H1 (cell line): ENCODE measurements at regions not wholly inside any gene's neighbourhood (a gene's known extent, or its start where the extent isn't known, plus 50 kb on each side); places are given as distances from the start of the nearest gene placed in this dataset.
"Not testable (repeated sequence)": the region's sequence is repeated elsewhere in the genome, so short reads cannot be mapped to it uniquely, and the experiment has no call there.

Source experiments
- CTCF ChIA-PET: fragments of 300-600 bp; sonication (Branson Sonifier 250); formaldehyde crosslinking; loops from one replicate; lab custom pipeline; 2021; ENCODE audit not compliant: partially characterized antibody; lab: Charles Lee
- POLR2A ChIA-PET: fragments of 300-600 bp; sonication (Branson Sonifier 250); formaldehyde crosslinking; loops from one replicate; lab custom pipeline; 2021; ENCODE audit warnings: inconsistent platforms; ENCODE audit not compliant: partially characterized antibody; lab: Charles Lee
- DNase-seq, 2 experiments: peaks; one replicate each; pipeline versions ENCODE4 v3.0.0 to v3.0.0-alpha.2; 2010 to 2022; ENCODE audit warnings: low spot score in 2 of 2, low read depth in 1 of 2, mixed read lengths in 1 of 2
- FAIRE-seq: peaks from 2 replicates; lab custom pipeline; 2011; peaks lifted over from hg19 to GRCh38; lab: Jason Lieb, UNC
- H2AFZ ChIP-seq: 2 replicates; pipeline ENCODE4 v1.8.1; 2012; ENCODE audit warnings: low read length, inconsistent platforms
- H2AK5ac ChIP-seq: 2 replicates; pipeline ENCODE4 v1.6.1; 2013; ENCODE audit warnings: low read depth, low read length
- H2BK120ac ChIP-seq: replicated peaks from 2 replicates; pipeline ENCODE3; 2013; ENCODE audit warnings: low read depth, low read length, inconsistent platforms
- H2BK12ac ChIP-seq: 2 replicates; pipeline ENCODE4 v1.6.1; 2013; ENCODE audit warnings: low read depth, low read length
- H2BK15ac ChIP-seq: 2 replicates; pipeline ENCODE4 v1.6.1; 2013; ENCODE audit warnings: low read length
- H2BK20ac ChIP-seq: 2 replicates; pipeline ENCODE4 v1.6.1; 2013; ENCODE audit warnings: low read length
- H2BK5ac ChIP-seq: 2 replicates; pipeline ENCODE4 v1.6.1; 2013; ENCODE audit warnings: low read depth, low read length
- H3K14ac ChIP-seq: 2 replicates; pipeline ENCODE4 v1.6.1; 2013; ENCODE audit warnings: inconsistent platforms; ENCODE audit not compliant: insufficient read length
- H3K18ac ChIP-seq: 2 replicates; pipeline ENCODE4 v1.6.1; 2013; ENCODE audit warnings: low read length; ENCODE audit errors: extremely low read depth
- H3K23ac ChIP-seq: 2 replicates; pipeline ENCODE4 v1.6.1; 2013; ENCODE audit warnings: inconsistent platforms; ENCODE audit not compliant: insufficient read length
- H3K23me2 ChIP-seq: 2 replicates; pipeline ENCODE4 v1.6.1; 2013; ENCODE audit warnings: low read depth, low read length
- H3K27ac ChIP-seq: 2 replicates; pipeline ENCODE4 v1.6.1; 2011; ENCODE audit warnings: low read depth, low read length, inconsistent platforms
- H3K27me3 ChIP-seq, 4 experiments: replicated peaks in 1 of 4; 1 replicate in 1 of 4; 2 replicates in 3 of 4; pipeline versions ENCODE4 v1.6.1 to v1.8.1; 2011 to 2013; ENCODE audit warnings: low read length in 3 of 4, mild to moderate bottlenecking in 3 of 4, inconsistent platforms in 2 of 4, mixed read lengths in 2 of 4, moderate library complexity in 1 of 4; ENCODE audit not compliant: control insufficient read depth in 3 of 4, insufficient read depth in 3 of 4; ENCODE audit errors: extremely low read depth in 1 of 4
- H3K36me3 ChIP-seq, 4 experiments: 2 replicates each; pipeline versions ENCODE4 v1.6.1 to v1.8.1; 2011 to 2013; ENCODE audit warnings: mild to moderate bottlenecking in 4 of 4, low read length in 3 of 4, moderate library complexity in 2 of 4, control low read depth in 1 of 4, inconsistent platforms in 1 of 4; ENCODE audit not compliant: insufficient read depth in 4 of 4, control insufficient read depth in 2 of 4
- H3K4ac ChIP-seq: replicated peaks from 2 replicates; pipeline ENCODE3; 2013; ENCODE audit warnings: low read length, low read depth, mixed read lengths, inconsistent platforms; ENCODE audit not compliant: insufficient read length
- H3K4me1 ChIP-seq, 4 experiments: replicated peaks in 1 of 4; 1 replicate in 1 of 4; 2 replicates in 3 of 4; pipeline versions ENCODE4 v1.6.1 to v1.8.1; 2011 to 2013; ENCODE audit warnings: low read length in 3 of 4, inconsistent platforms in 2 of 4, mixed read lengths in 1 of 4; ENCODE audit not compliant: insufficient read depth in 4 of 4, control insufficient read depth in 3 of 4
- H3K4me2 ChIP-seq, 2 experiments: 2 replicates each; pipeline versions ENCODE4 v1.6.1 to v1.8.1; 2011 to 2013; ENCODE audit warnings: low read depth in 2 of 2, low read length in 2 of 2, control low read depth in 1 of 2, inconsistent platforms in 1 of 2, mild to moderate bottlenecking in 1 of 2; ENCODE audit not compliant: insufficient read depth in 1 of 2
- H3K4me3 ChIP-seq, 4 experiments: fragments of 200-600, 300-600 bp in 1 of 4; sonication (generic), shearing (Covaris generic), sonication (Bioruptor Twin) in 1 of 4; 2 replicates each; pipeline versions ENCODE4 v1.5.1 to v1.8.1; 2011 to 2016; ENCODE audit warnings: low read length in 4 of 4, low read depth in 3 of 4, control low read depth in 2 of 4, inconsistent platforms in 2 of 4, mild to moderate bottlenecking in 2 of 4, mixed read lengths in 1 of 4, moderate library complexity in 1 of 4; ENCODE audit not compliant: insufficient read depth in 2 of 4; ENCODE audit errors: extremely low read depth in 1 of 4
- H3K56ac ChIP-seq: replicated peaks from 2 replicates; pipeline ENCODE3; 2013; ENCODE audit warnings: low read depth, mild to moderate bottlenecking, mixed read lengths, low read length, inconsistent platforms; ENCODE audit not compliant: insufficient read length
- H3K79me1 ChIP-seq: 2 replicates; pipeline ENCODE4 v1.6.1; 2013; ENCODE audit warnings: low read depth, low read length, control low read depth
- H3K79me2 ChIP-seq, 2 experiments: 2 replicates each; pipeline versions ENCODE4 v1.6.1 to v1.8.1; 2012 to 2013; ENCODE audit warnings: low read length in 2 of 2, mild to moderate bottlenecking in 2 of 2, inconsistent platforms in 1 of 2; ENCODE audit not compliant: insufficient read depth in 2 of 2, control insufficient read depth in 1 of 2
- H3K9ac ChIP-seq, 4 experiments: replicated peaks in 1 of 4; 1 replicate in 1 of 4; 2 replicates in 3 of 4; pipeline versions ENCODE4 v1.6.1 to v1.8.1; 2011 to 2013; ENCODE audit warnings: low read depth in 3 of 4, low read length in 3 of 4, control low read depth in 2 of 4, mild to moderate bottlenecking in 2 of 4, moderate library complexity in 2 of 4, inconsistent platforms in 1 of 4; ENCODE audit errors: extremely low read depth in 1 of 4
- H3K9me3 ChIP-seq, 2 experiments: 2 replicates each; pipeline versions ENCODE4 v1.6.1 to v1.8.1; 2012 to 2013; ENCODE audit warnings: mild to moderate bottlenecking in 2 of 2, moderate library complexity in 2 of 2, control low read depth in 1 of 2, inconsistent platforms in 1 of 2, low read depth in 1 of 2, low read length in 1 of 2, mixed read lengths in 1 of 2; ENCODE audit not compliant: insufficient read depth in 2 of 2
- H4K20me1 ChIP-seq, 2 experiments: replicated peaks in 1 of 2; 2 replicates each; pipeline versions ENCODE3 to v1.8.1; 2011 to 2013; ENCODE audit warnings: inconsistent platforms in 2 of 2, low read length in 2 of 2, mild to moderate bottlenecking in 1 of 2; ENCODE audit not compliant: insufficient read depth in 2 of 2, control insufficient read depth in 1 of 2
- H4K5ac ChIP-seq: 2 replicates; pipeline ENCODE4 v1.6.1; 2013; ENCODE audit warnings: low read length, low read depth, mixed read lengths, inconsistent platforms; ENCODE audit not compliant: insufficient read length
- H4K8ac ChIP-seq: 2 replicates; pipeline ENCODE4 v1.8.0; 2013; ENCODE audit warnings: mild to moderate bottlenecking, moderate library complexity, low read length, inconsistent platforms; ENCODE audit not compliant: insufficient read depth; ENCODE audit errors: extremely low read depth
- H4K91ac ChIP-seq: replicated peaks from 2 replicates; pipeline ENCODE3; 2013; ENCODE audit warnings: low read length, mixed read lengths, inconsistent platforms; ENCODE audit not compliant: insufficient read length
- WGBS, 2 experiments: shearing (Covaris generic) in 1 of 2; methylation state at CpG; one replicate each; pipeline versions ENCODE4 v1.1.6 to v1.1.7; 2013 to 2015; ENCODE audit warnings: low lambda C conversion rate in 2 of 2, mixed read lengths in 2 of 2, inconsistent platforms in 1 of 2, low coverage in 1 of 2, missing lambda C conversion rate in 1 of 2; ENCODE audit not compliant: insufficient replicate concordance in 2 of 2, insufficient coverage in 1 of 2, insufficient read length in 1 of 2; ENCODE audit errors: extremely low coverage in 1 of 2, missing lambda C conversion rate in 1 of 2; 5-methylcytosine and 5-hydroxymethylcytosine counted together

DNA sequence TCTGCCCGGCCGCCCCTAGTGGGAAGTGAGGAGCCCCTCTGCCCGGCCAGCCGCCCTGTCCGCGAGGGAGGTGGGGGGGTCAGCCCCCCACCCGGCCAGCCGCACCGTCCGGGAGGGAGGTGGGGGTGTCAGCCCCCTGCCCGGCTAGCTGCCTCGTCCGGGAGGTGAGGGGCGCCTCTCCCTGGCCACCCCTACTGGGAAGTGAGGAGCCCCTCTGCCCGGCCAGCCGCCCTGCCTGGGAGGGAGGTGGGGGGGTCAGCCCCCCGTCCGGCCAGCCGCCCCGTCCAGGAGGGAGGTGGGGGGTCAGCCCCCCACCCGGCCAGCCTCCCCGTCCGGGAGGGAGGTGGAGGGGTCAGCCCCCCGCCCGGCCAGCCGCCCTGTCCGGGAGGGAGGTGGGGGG, 851.9 kb upstream of the DEFB115 start:
- H2AFZ ChIP-seq, H4K5ac ChIP-seq, H2BK12ac ChIP-seq, H3K4me2 ChIP-seq, H3K23ac ChIP-seq, H3K79me1 ChIP-seq, H3K36me3 ChIP-seq, H3K4ac ChIP-seq, H4K91ac ChIP-seq, H3K27me3 ChIP-seq, H3K23me2 ChIP-seq, CTCF ChIA-PET, FAIRE-seq, H4K8ac ChIP-seq, H3K79me2 ChIP-seq, H3K18ac ChIP-seq, H3K4me1 ChIP-seq, H2BK5ac ChIP-seq, H3K4me3 ChIP-seq, H3K14ac ChIP-seq, H2BK120ac ChIP-seq, H2AK5ac ChIP-seq, H2BK15ac ChIP-seq, DNase-seq, H2BK20ac ChIP-seq, H3K9ac ChIP-seq, POLR2A ChIA-PET, H3K56ac ChIP-seq, H3K27ac ChIP-seq, H4K20me1 ChIP-seq: not testable (repeated sequence)
- H3K9me3 ChIP-seq = peaks cover 6 to 41% of the 10 kb centered on the region in 2 experiments; a peak in 3 of 4 replicates
- no CpG with 5 or more reads among the region's 27 CpGs for WGBS, 2 experiments

- H3K27me3 ChIP-seq, H3K4me3 ChIP-seq, H3K4ac ChIP-seq, H3K36me3 ChIP-seq, H3K18ac ChIP-seq, H2BK120ac ChIP-seq, H4K8ac ChIP-seq, H4K5ac ChIP-seq, H4K20me1 ChIP-seq, H2BK5ac ChIP-seq, FAIRE-seq, H2BK12ac ChIP-seq, H3K9ac ChIP-seq, H3K4me1 ChIP-seq, DNase-seq, H3K4me2 ChIP-seq, H3K79me2 ChIP-seq, H2BK20ac ChIP-seq, H3K23me2 ChIP-seq, H3K23ac ChIP-seq, H3K56ac ChIP-seq, H2AK5ac ChIP-seq, H3K14ac ChIP-seq, H2AFZ ChIP-seq, H4K91ac ChIP-seq, CTCF ChIA-PET, H2BK15ac ChIP-seq, H3K79me1 ChIP-seq, H3K27ac ChIP-seq, POLR2A ChIA-PET: not testable (repeated sequence)
- WGBS, 2 experiments = 0% methylated on average over 1 of the region's 1 CpG; no CpG with 5 or more reads in 1 of the 2 experiments
- H3K9me3 ChIP-seq = peaks cover 3 to 40% of the 10 kb centered on the region in 2 experiments; a peak in 2 of 4 replicates
These were observed 851.1 kb upstream of the DEFB115 start for GRCh38 chr20:30406370-30406769.
